Omental fat pad (tissue), 3 donors: ENCODE measurements at regions not wholly inside any gene's neighbourhood (a gene's known extent, or its start where the extent isn't known, plus 50 kb on each side); places are given as distances from the start of the nearest gene placed in this dataset.

Experiments used
- ATAC-seq: fragments of 150-250 bp; one replicate; pipeline ENCODE4 v1.9.1; 2016; ENCODE audit warnings: mild to moderate bottlenecking, moderate library complexity; ENCODE audit not compliant: low FRiP score
- DNase-seq: peaks from one replicate; pipeline ENCODE4 v3.0.0-alpha.2; 2019; ENCODE audit warnings: low spot score
- CTCF ChIP-seq, 3 donors: fragments of 450-650 bp; IDR thresholded peaks; one replicate each; pipeline ENCODE4 v1.5.1; 2016 to 2017; ENCODE audit warnings: antibody characterized with exemption in 3 of 3, mild to moderate bottlenecking in 3 of 3, moderate library complexity in 2 of 3

GRCh38 chr11:92682136-92682535 lies 287.3 kb upstream of the MTNR1B start:
- TF ChIP-seq CTCF (IDR thresholded peaks at IDR 0.05): no peak
- ATAC-seq (no peak), DNase-seq (no peak)

GRCh38 chr11:92682952-92683351 lies 286.5 kb upstream of the MTNR1B start:
- DNase-seq (no peak), ATAC-seq (no peak)
- no peak for TF ChIP-seq CTCF (IDR thresholded peaks at IDR 0.05)

- ATAC-seq: no peak
- no peak for TF ChIP-seq CTCF (IDR thresholded peaks at IDR 0.05)
Observed at GRCh38 chr11:92685049-92685448, 284.4 kb upstream of the MTNR1B start.

GRCh38 chr11:92687724-92688123 lies 281.7 kb upstream of the MTNR1B start:
- no peak for TF ChIP-seq CTCF (IDR thresholded peaks at IDR 0.05)
- ATAC-seq (no peak), DNase-seq (no peak)

More at GRCh38 chr11:92685049-92685448, 284.4 kb upstream of the MTNR1B start:
- DNase-seq: no peak

- ATAC-seq: no peak
- no peak for TF ChIP-seq CTCF (IDR thresholded peaks at IDR 0.05)
- no peak for DNase-seq
Observed at GRCh38 chr11:92688416-92688815, 281.0 kb upstream of the MTNR1B start.

GRCh38 chr11:92692826-92693546 lies 276.5 kb upstream of the MTNR1B start:
- no peak for TF ChIP-seq CTCF (IDR thresholded peaks at IDR 0.05)
- ATAC-seq (no peak), DNase-seq (no peak)

GRCh38 chr11:92696076-92696475 lies 273.4 kb upstream of the MTNR1B start:
- DNase-seq: no peak
- no peak for TF ChIP-seq CTCF (IDR thresholded peaks at IDR 0.05)
- ATAC-seq: no peak
